CD14-positive monocyte (primary cell): ENCODE measurements at regions not wholly inside any gene's neighbourhood (a gene's known extent, or its start where the extent isn't known, plus 50 kb on each side); places are given as distances from the start of the nearest gene placed in this dataset.
A peak's percentile ranks its signal among the peaks of the same experiment; 100 is the strongest.

ENCODE experiments used
- DNase-seq, 3 donors: peaks; one replicate each; pipeline ENCODE4 v3.0.0-alpha.2; 2011 to 2022
- H2AFZ ChIP-seq: 2 replicates; pipeline ENCODE4 v1.6.0; 2012; ENCODE audit warnings: mild to moderate bottlenecking, low read depth, low read length, inconsistent platforms; ENCODE audit not compliant: insufficient read depth, poor library complexity, severe bottlenecking
- H3K27ac ChIP-seq, 2 donors: 1 replicate in 1 of 2; 2 replicates in 1 of 2; pipeline ENCODE4 v1.5.1; 2012 to 2013; ENCODE audit warnings: low read length in 2 of 2, control low read depth in 1 of 2, inconsistent platforms in 1 of 2, low read depth in 1 of 2, mild to moderate bottlenecking in 1 of 2
- H3K27me3 ChIP-seq, 2 donors: one replicate each; pipeline versions ENCODE4 v1.6.0 to v1.6.1; 2011 to 2013; ENCODE audit warnings: low read length in 2 of 2; ENCODE audit not compliant: control insufficient read depth in 2 of 2, insufficient read depth in 2 of 2
- H3K36me3 ChIP-seq, 2 donors: replicated peaks in 1 of 2; 1 replicate in 1 of 2; 2 replicates in 1 of 2; pipeline versions ENCODE4 v1.5.1 to v1.6.1; 2012 to 2013; ENCODE audit warnings: low read length in 2 of 2, control low read depth in 1 of 2, inconsistent platforms in 1 of 2, mild to moderate bottlenecking in 1 of 2; ENCODE audit not compliant: insufficient read depth in 2 of 2, control insufficient read depth in 1 of 2
- H3K4me1 ChIP-seq, 2 donors: 1 replicate in 1 of 2; 2 replicates in 1 of 2; pipeline versions ENCODE4 v1.5.1 to v1.6.1; 2012 to 2013; ENCODE audit warnings: low read length in 2 of 2, control low read depth in 1 of 2, inconsistent platforms in 1 of 2, mild to moderate bottlenecking in 1 of 2, moderate library complexity in 1 of 2; ENCODE audit not compliant: insufficient read depth in 2 of 2, control insufficient read depth in 1 of 2
- H3K4me2 ChIP-seq: replicated peaks from 2 replicates; pipeline ENCODE3; 2012; ENCODE audit warnings: low read length, moderate library complexity, mild to moderate bottlenecking; ENCODE audit not compliant: poor library complexity, severe bottlenecking; ENCODE audit errors: extremely low read depth
- H3K4me3 ChIP-seq, 3 experiments: fragments of 200-600 bp in 1 of 3; sonication (generic) in 1 of 3; replicated peaks in 1 of 3; 1 replicate in 2 of 3; 2 replicates in 1 of 3; pipeline ENCODE4 v1.5.1; 2011 to 2013; ENCODE audit warnings: low read length in 3 of 3, mild to moderate bottlenecking in 3 of 3, control low read depth in 2 of 3, low read depth in 2 of 3, inconsistent platforms in 1 of 3, moderate library complexity in 1 of 3
- H3K79me2 ChIP-seq: 2 replicates; pipeline ENCODE4 v1.6.0; 2012; ENCODE audit warnings: mild to moderate bottlenecking, control low read depth, inconsistent platforms, low read length, moderate library complexity; ENCODE audit not compliant: insufficient read depth
- H3K9ac ChIP-seq: 2 replicates; pipeline ENCODE4 v1.6.0; 2017; ENCODE audit warnings: low read length, mild to moderate bottlenecking; ENCODE audit not compliant: insufficient read depth, poor library complexity, severe bottlenecking
- H3K9me3 ChIP-seq, 2 donors: replicated peaks in 1 of 2; 1 replicate in 1 of 2; 2 replicates in 1 of 2; pipeline versions ENCODE4 v1.5.1 to v1.6.1; 2012 to 2013; ENCODE audit warnings: low read length in 2 of 2, control low read depth in 1 of 2; ENCODE audit not compliant: control insufficient read depth in 1 of 2, insufficient read depth in 1 of 2
- H4K20me1 ChIP-seq: 2 replicates; pipeline ENCODE4 v1.6.0; 2012; ENCODE audit warnings: mild to moderate bottlenecking, low read length, control low read depth, moderate library complexity; ENCODE audit not compliant: insufficient read depth
- H3K27ac Mint-ChIP-seq, 7 donors: one replicate each; pipeline ENCODE4 v1.8.0; 2020; ENCODE audit warnings: mild to moderate bottlenecking in 7 of 7, mixed read lengths in 7 of 7, moderate library complexity in 6 of 7, inconsistent platforms in 2 of 7
- H3K27me3 Mint-ChIP-seq, 3 donors: one replicate each; pipeline ENCODE4 v1.8.0; 2021 to 2022; ENCODE audit warnings: low read depth in 3 of 3, mild to moderate bottlenecking in 3 of 3, mixed read lengths in 3 of 3, moderate library complexity in 3 of 3, inconsistent platforms in 1 of 3
- H3K36me3 Mint-ChIP-seq, 2 donors: one replicate each; pipeline ENCODE4 v1.8.0; 2020; ENCODE audit warnings: mixed read lengths in 2 of 2, inconsistent platforms in 1 of 2, mild to moderate bottlenecking in 1 of 2
- H3K4me1 Mint-ChIP-seq: one replicate; pipeline ENCODE4 v1.8.0; 2020; ENCODE audit warnings: mild to moderate bottlenecking, mixed read lengths
- H3K4me3 Mint-ChIP-seq, 2 donors: one replicate each; pipeline ENCODE4 v1.8.0; 2020; ENCODE audit warnings: mild to moderate bottlenecking in 2 of 2, mixed read lengths in 2 of 2, moderate library complexity in 1 of 2
- H3K9me3 Mint-ChIP-seq, 7 donors: one replicate each; pipeline ENCODE4 v1.8.0; 2020 to 2022; ENCODE audit warnings: mixed read lengths in 7 of 7, mild to moderate bottlenecking in 6 of 7, moderate library complexity in 6 of 7, inconsistent platforms in 2 of 7
- WGBS: methylation state at CpG from one replicate; pipeline ENCODE4 v1.1.5; 2013; ENCODE audit warnings: missing lambda C conversion rate; ENCODE audit not compliant: insufficient coverage; 5-methylcytosine and 5-hydroxymethylcytosine counted together
- intact Hi-C, 2 donors: fragments of 100-400 bp; cut with micrococcal nuclease; formaldehyde crosslinking; loops; one replicate each; pipeline versions ENCODE4 v1.15.0 to v1.15.1; 2023
- TF ChIP-seq, protein P1 (sequence below): fragments of 200-600 bp; IDR thresholded peaks from one replicate; pipeline ENCODE4 v1.8.0; 2022; ENCODE audit warnings: antibody characterized with exemption, mild to moderate bottlenecking

DNA sequence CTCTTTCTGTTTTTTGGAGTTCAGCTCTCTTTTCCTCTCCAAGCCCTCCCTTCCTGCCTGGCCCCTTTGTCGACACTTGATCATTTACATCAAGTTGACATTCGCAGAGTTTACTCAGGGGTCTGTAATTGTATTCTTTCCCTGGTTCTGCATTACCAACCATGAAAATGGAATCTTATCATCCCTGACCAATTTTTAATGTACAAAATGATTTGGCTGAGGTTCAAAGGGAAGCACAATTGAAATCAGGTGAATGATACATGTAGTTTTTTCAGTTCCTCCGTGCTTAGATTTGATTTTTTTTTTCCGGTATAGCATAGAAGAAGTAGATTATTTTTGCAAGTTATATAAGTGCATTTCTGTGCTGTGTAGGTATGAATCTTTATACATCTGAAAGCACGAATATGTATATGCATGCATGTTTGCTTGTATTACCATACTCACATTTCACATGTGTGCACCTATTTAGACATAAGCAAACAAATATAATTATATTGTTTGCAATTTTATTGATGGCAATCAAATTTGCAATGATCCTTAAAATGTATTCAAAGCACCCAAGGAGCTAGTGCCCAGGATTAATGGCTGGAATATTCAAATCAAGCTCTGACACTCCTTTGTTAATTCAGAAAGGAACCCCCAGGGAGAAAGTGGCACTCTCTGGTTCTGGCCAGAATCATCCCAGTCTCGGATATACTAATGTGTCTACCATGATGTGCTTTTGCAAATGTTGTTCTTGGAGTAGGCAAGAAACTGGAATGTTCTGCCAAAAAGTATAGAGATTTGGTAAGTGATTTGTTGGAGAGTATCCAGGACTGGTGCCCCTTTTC lies 189.3 kb downstream of the VRK1 start:
- 67% methylated on average over 1 of the region's 6 CpGs for WGBS
- Histone ChIP-seq H2AFZ (no peak overlapping the region), H3K36me3 (no peaks in the 10 kb centered on the region), H3K27ac (no peak overlapping the region), H3K27me3 (peaks cover 14 to 21% of the 10 kb centered on the region in 2 donors), H3K4me1 (peaks cover 10% of the 10 kb centered on the region in 2 donors), H3K9ac (no peak overlapping the region), H3K79me2 (no peaks in the 10 kb centered on the region), H4K20me1 (no peaks in the 10 kb centered on the region), H3K9me3 (no peaks in the 10 kb centered on the region), H3K4me2 (no peak overlapping the region), H3K4me3 (no peak overlapping the region)
- intact Hi-C loops: no loop called here
- Mint-ChIP-seq H3K27me3 (peaks cover 24 to 27% (median 26%) of the 10 kb centered on the region in 3 donors), H3K27ac (no peak overlapping the region), H3K9me3 (peaks cover 0 to 3% (median 0%) of the 10 kb centered on the region in 7 donors), H3K36me3 (no peaks in the 10 kb centered on the region), H3K4me3 (peak overlapping the region in 1 of 2 donors; percentile 3), H3K4me1 (peaks cover 13% of the 10 kb centered on the region)
- TF ChIP-seq, protein P1, sequence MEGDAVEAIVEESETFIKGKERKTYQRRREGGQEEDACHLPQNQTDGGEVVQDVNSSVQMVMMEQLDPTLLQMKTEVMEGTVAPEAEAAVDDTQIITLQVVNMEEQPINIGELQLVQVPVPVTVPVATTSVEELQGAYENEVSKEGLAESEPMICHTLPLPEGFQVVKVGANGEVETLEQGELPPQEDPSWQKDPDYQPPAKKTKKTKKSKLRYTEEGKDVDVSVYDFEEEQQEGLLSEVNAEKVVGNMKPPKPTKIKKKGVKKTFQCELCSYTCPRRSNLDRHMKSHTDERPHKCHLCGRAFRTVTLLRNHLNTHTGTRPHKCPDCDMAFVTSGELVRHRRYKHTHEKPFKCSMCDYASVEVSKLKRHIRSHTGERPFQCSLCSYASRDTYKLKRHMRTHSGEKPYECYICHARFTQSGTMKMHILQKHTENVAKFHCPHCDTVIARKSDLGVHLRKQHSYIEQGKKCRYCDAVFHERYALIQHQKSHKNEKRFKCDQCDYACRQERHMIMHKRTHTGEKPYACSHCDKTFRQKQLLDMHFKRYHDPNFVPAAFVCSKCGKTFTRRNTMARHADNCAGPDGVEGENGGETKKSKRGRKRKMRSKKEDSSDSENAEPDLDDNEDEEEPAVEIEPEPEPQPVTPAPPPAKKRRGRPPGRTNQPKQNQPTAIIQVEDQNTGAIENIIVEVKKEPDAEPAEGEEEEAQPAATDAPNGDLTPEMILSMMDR: no peak
- no peak for DNase-seq

DNA sequence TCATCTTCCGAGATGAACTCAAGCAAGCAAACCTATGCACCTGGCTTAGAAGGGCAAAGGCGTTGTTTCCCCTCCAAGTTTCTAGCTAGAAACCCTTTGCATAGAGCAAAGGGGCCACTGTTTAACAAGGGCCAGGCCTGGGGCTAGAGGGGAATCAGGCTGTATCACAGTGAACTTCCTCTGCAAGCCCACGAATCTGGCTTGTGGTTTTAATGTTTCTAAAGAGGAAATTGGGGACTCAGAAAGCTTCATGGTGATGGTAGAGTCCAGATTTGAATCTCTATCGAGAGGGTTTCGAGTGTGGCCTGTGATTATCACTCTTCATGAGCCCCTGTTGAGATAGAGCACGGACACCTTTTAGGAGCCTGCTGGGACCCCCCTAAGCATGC lies 189.9 kb downstream of the VRK1 start:
- no peaks in the 10 kb centered on the region for H3K79me2 ChIP-seq
- no peak overlapping the region for H2AFZ ChIP-seq
- peaks cover 0 to 3% (median 0%) of the 10 kb centered on the region in 7 donors for H3K9me3 Mint-ChIP-seq
- 22% methylated on average over 6 of the region's 6 CpGs for WGBS
- H3K27ac Mint-ChIP-seq: peak overlapping the region in 1 of 7 donors; percentile 53
- no peak for DNase-seq
- peaks cover 13% of the 10 kb centered on the region for H3K4me1 Mint-ChIP-seq
- no peak overlapping the region for H3K4me3 Mint-ChIP-seq
- no peaks in the 10 kb centered on the region for H3K9me3 ChIP-seq
- no peak overlapping the region for H3K4me2 ChIP-seq
- no peaks in the 10 kb centered on the region for H4K20me1 ChIP-seq
- peaks cover 10% of the 10 kb centered on the region in 2 donors for H3K4me1 ChIP-seq
- H3K27me3 Mint-ChIP-seq: peaks cover 20 to 29% (median 29%) of the 10 kb centered on the region in 3 donors
- H3K27me3 ChIP-seq: peaks cover 10 to 21% of the 10 kb centered on the region in 2 donors
- H3K9ac ChIP-seq: no peak overlapping the region
- TF ChIP-seq, protein P1: no peak
- intact Hi-C loops: no loop called here
- H3K36me3 ChIP-seq: no peaks in the 10 kb centered on the region
- H3K36me3 Mint-ChIP-seq: no peaks in the 10 kb centered on the region
- no peak overlapping the region for H3K4me3 ChIP-seq
- no peak overlapping the region for H3K27ac ChIP-seq
